ENCODE measurements at regions not wholly inside any gene's neighbourhood (a gene's known extent, or its start where the extent isn't known, plus 50 kb on each side); places are given as distances from the start of the nearest gene placed in this dataset.

DNA sequence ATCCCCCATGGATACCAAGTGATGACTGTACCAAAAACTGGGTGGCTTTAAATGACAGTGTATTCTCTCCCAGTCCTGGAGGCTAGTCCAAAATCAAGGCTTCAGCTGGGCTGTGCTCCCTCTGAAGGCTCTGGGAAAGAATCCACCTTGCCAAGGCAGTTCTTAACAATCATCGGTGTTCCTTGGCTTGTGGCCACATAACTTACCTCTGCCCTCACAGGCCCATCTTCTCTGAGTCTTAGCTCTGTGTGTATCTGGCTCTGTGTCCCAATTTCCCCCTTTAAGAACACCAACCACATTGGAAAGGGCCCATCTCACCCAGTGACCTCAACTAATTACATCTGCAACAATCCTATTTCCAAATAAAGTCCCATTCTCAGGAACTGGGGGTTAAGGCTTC, 503.0 kb upstream of the PROK2 start:
- H3K56ac ChIP-seq (ENCODE audit: insufficient read length, low read depth, low read length): no peak overlapping the region
- no peak overlapping the region for H4K5ac ChIP-seq (ENCODE audit: insufficient read length, low read depth, low read length)
- no peaks in the 10 kb centered on the region for H3K79me1 ChIP-seq (ENCODE audit: insufficient read depth, low read depth, low read length, poor library complexity, severe bottlenecking)
- no peak overlapping the region for H4K91ac ChIP-seq (ENCODE audit: insufficient read length, low read depth, low read length)
- H3K4me3 Mint-ChIP-seq: no peak overlapping the region
- H2BK120ac ChIP-seq (ENCODE audit: low read depth, low read length, poor library complexity, severe bottlenecking): no peak overlapping the region
- H3K79me2 ChIP-seq (ENCODE audit: insufficient read depth, low read length): no peaks in the 10 kb centered on the region
- no peak overlapping the region for H2BK12ac ChIP-seq (ENCODE audit: insufficient read length, low read depth, low read length)
- H3K27ac Mint-ChIP-seq: no peak overlapping the region
- no peak overlapping the region for H3K9ac ChIP-seq (ENCODE audit: extremely low read depth, insufficient read length, low read length)
- H3K4me1 ChIP-seq (ENCODE audit: insufficient read depth, low read length): no peaks in the 10 kb centered on the region
- H3K23ac ChIP-seq (ENCODE audit: insufficient read length, low read depth, low read length): no peak overlapping the region
- H3K9me3 Mint-ChIP-seq: no peaks in the 10 kb centered on the region; a peak in 1 of 5 replicates
- H4K8ac ChIP-seq (replicated peaks; ENCODE audit: insufficient read length, low read depth, low read length): no peak overlapping the region
- H3K9me3 ChIP-seq (ENCODE audit: control insufficient read depth, low read depth, low read length): no peaks in the 10 kb centered on the region
- H3T11ph ChIP-seq (ENCODE audit: low read length): no peak overlapping the region
- peaks cover 6% of the 10 kb centered on the region; the same call in 1 of the 2 replicates for H3K27me3 Mint-ChIP-seq (ENCODE audit: low read depth)
- no CpG with 5 or more reads among the region's 1 CpG for WGBS (ENCODE audit: extremely low coverage, insufficient read length, low lambda C conversion rate)
- no peak for DNase-seq
- TF ChIP-seq, protein P1, sequence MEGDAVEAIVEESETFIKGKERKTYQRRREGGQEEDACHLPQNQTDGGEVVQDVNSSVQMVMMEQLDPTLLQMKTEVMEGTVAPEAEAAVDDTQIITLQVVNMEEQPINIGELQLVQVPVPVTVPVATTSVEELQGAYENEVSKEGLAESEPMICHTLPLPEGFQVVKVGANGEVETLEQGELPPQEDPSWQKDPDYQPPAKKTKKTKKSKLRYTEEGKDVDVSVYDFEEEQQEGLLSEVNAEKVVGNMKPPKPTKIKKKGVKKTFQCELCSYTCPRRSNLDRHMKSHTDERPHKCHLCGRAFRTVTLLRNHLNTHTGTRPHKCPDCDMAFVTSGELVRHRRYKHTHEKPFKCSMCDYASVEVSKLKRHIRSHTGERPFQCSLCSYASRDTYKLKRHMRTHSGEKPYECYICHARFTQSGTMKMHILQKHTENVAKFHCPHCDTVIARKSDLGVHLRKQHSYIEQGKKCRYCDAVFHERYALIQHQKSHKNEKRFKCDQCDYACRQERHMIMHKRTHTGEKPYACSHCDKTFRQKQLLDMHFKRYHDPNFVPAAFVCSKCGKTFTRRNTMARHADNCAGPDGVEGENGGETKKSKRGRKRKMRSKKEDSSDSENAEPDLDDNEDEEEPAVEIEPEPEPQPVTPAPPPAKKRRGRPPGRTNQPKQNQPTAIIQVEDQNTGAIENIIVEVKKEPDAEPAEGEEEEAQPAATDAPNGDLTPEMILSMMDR (conservative IDR thresholded peaks at IDR 0.05): no peak
- no peak overlapping the region for H3K18ac ChIP-seq (ENCODE audit: insufficient read length, low read depth, low read length)
- H2BK15ac ChIP-seq (ENCODE audit: low read depth, low read length): no peak overlapping the region
- no peak overlapping the region for H3K4me2 ChIP-seq (ENCODE audit: insufficient read depth, insufficient read length, low read length)
- no peaks in the 10 kb centered on the region for H3K23me2 ChIP-seq (ENCODE audit: insufficient read length, low read depth, low read length, poor library complexity, severe bottlenecking)
- no peak overlapping the region for H2AFZ ChIP-seq (ENCODE audit: low read length)
- peaks cover 0 to 5% (median 5%) of the 10 kb centered on the region in 3 experiments; a peak in 3 of 7 replicates for H3K36me3 Mint-ChIP-seq (ENCODE audit: insufficient read depth in 1 of 3, low read depth in 3 of 3)
- no peaks in the 10 kb centered on the region for H4K20me1 ChIP-seq (ENCODE audit: control insufficient read depth, insufficient read depth, insufficient read length)
- no peak overlapping the region for H2BK5ac ChIP-seq (ENCODE audit: insufficient read length, low read length)
- no peak overlapping the region for H3K27ac ChIP-seq (ENCODE audit: insufficient read length, low read depth, low read length)
- H3K14ac ChIP-seq (ENCODE audit: insufficient read depth, low read length): no peak overlapping the region
- no peak overlapping the region for H3K4ac ChIP-seq (ENCODE audit: low read depth, low read length)
- no peak overlapping the region for H2AK5ac ChIP-seq (ENCODE audit: insufficient read length, low read length)
- no peaks in the 10 kb centered on the region for H3K27me3 ChIP-seq (ENCODE audit: insufficient read depth, low read length)
- H2BK20ac ChIP-seq (ENCODE audit: low read depth, low read length, poor library complexity, severe bottlenecking): no peak overlapping the region
- H3K4me1 Mint-ChIP-seq: peaks cover 4 to 17% of the 10 kb centered on the region in 2 experiments; a peak in 3 of 4 replicates

Data from H9 (cell line).